Psoas muscle (tissue), 7 donors: ENCODE measurements at regions not wholly inside any gene's neighbourhood (a gene's known extent, or its start where the extent isn't known, plus 50 kb on each side); places are given as distances from the start of the nearest gene placed in this dataset.

Experiments
- ATAC-seq, 4 donors: fragments of 200-7000 bp; cut with Tn5 transposase; one replicate each; pipeline ENCODE4 v1.9.1; 2020; ENCODE audit warnings: moderate library complexity in 3 of 4, mild to moderate bottlenecking in 2 of 4
- DNase-seq, 2 donors: peaks; one replicate each; pipeline ENCODE4 v3.0.0-alpha.2; 2020
- H3K27ac ChIP-seq: fragments of 200-600 bp; one replicate; pipeline ENCODE4 v1.8.0; 2022
- H3K27me3 ChIP-seq, 3 donors: fragments of 200-600 bp in 1 of 3; one replicate each; pipeline versions ENCODE4 v1.6.1 to v1.8.0; 2013 to 2022; ENCODE audit warnings: low read length in 2 of 3, mild to moderate bottlenecking in 2 of 3, moderate library complexity in 1 of 3; ENCODE audit not compliant: insufficient read depth in 3 of 3
- H3K36me3 ChIP-seq, 2 donors: fragments of 200-600 bp in 1 of 2; one replicate each; pipeline versions ENCODE4 v1.6.1 to v1.8.0; 2013 to 2022; ENCODE audit warnings: low read depth in 1 of 2, mild to moderate bottlenecking in 1 of 2, moderate library complexity in 1 of 2; ENCODE audit not compliant: insufficient read depth in 1 of 2
- H3K4me1 ChIP-seq: fragments of 200-600 bp; one replicate; pipeline ENCODE4 v1.8.0; 2022
- H3K4me3 ChIP-seq: fragments of 200-600 bp; one replicate; pipeline ENCODE4 v1.8.0; 2022; ENCODE audit warnings: mild to moderate bottlenecking
- H3K9me3 ChIP-seq: fragments of 200-600 bp; one replicate; pipeline ENCODE4 v1.8.0; 2022
- CTCF ChIP-seq: fragments of 200-600 bp; IDR thresholded peaks from one replicate; pipeline ENCODE4 v1.8.0; 2022; ENCODE audit warnings: antibody characterized with exemption
- WGBS, 3 donors: extraction: QIAGEN DNeasy Blood & Tissue Kit; methylation state at CpG; one replicate each; pipeline versions ENCODE4 v1.1.6 to v1.1.7; 2013; 5-methylcytosine and 5-hydroxymethylcytosine counted together
- intact Hi-C, 2 donors: fragments of 100-400 bp; cut with DNase I; formaldehyde crosslinking; loops; one replicate each; pipeline versions ENCODE4 v1.11.0 to v1.14.2; 2022
- donor health status: healthy with polysubstance abuse.
- donor health status: DM: no; HTN: no; CAD: no; lungs with moderate emphysema.
- donor health status: Bipolar disorder and iron deficiency.
- donor health status: healthy.
- donor health status: DM: yes; HTN: yes; CAD: no.
- donor health status: DM: no; HTN: no; CAD: no.
- donor health status: DM: yes; HTN: yes; CAD: no.

DNA sequence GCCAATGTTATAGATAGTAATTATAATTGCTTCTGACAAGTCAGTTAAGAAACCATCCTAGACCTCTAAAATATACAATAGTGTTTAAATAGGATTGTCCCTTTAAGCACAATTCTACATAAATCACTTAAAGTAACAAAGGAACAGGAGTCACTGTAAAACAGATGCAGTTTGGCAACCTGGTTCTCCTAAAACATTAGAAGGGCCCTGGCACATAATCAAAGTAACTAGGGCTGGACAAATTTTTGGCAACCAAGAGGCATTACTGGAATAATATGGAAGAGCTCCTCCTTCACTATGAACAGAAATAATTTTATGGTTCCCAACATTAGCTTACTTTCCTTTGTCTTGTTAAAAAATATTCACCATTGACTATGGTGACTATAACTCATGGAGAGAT, 75.0 kb upstream of the CCDC160 start:
- DNase-seq, result no peak
- Histone ChIP-seq H3K4me1 (no peaks in the 10 kb centered on the region), H3K27me3 (peaks cover 0 to 5% (median 0%) of the 10 kb centered on the region in 3 donors), H3K4me3 (no peak overlapping the region), H3K27ac (no peak overlapping the region), H3K36me3 (no peaks in the 10 kb centered on the region), H3K9me3 (no peaks in the 10 kb centered on the region)
- intact Hi-C loops, result no loop called here
- no peak for ATAC-seq
- TF ChIP-seq CTCF, result no peak

DNA sequence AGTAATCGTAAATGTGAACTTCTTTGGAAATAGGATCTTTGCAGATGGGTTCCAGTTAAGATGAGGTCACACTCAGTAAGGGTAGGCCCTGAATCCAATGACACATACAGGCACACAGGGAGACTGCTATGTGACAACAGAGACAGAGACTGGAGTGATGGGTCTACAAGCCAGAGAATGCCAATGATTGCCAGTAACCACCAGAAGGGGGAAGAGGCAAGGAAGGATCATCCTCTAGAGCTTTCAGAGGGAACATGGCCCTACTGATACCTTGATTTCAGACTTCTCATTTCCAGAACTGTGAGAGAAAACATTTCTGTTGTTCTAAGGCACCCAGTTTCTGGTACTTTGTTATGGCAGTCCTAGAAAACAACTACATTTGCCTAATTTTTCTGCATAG, 73.1 kb upstream of the CCDC160 start:
- WGBS, 3 donors, result 67 to 90% (median 76%) methylated on average over 1 of the region's 1 CpG
- intact Hi-C loops, result no loop called here

DNA sequence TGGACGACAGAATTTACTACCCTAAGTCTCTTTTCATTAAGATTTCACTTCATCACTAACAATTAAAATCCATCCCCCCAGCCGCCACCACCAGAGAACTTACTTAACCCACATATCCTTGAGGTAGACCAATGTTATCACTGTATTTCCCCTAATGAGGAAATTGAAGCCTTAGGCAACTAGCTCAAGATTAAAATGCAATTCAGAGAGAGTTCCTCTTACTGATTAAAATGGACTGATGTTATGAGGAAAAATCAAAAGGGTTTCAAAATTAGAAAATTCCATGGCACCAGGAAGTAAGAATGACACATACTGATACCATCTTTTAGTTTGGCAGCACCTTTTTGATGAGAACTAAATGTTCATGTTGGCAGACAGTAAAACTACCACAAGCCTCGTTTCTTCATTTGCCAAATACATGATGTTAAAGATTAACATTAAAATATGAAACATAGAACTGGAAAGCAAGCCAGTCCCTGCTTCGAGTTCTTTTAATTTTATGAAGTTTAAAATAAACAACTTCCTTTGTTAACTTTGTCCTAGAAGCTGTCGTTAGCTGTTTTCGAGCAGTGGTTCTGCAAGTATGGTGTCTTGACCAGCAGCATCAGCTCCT, 69.3 kb upstream of the CCDC160 start:
- Histone ChIP-seq H3K4me3 (no peak overlapping the region), H3K27me3 (peaks cover 0 to 9% (median 0%) of the 10 kb centered on the region in 3 donors), H3K36me3 (no peaks in the 10 kb centered on the region), H3K9me3 (no peaks in the 10 kb centered on the region), H3K4me1 (no peaks in the 10 kb centered on the region), H3K27ac (no peak overlapping the region)
- no peak for ATAC-seq
- WGBS, 3 donors, result 70 to 89% (median 79%) methylated on average over 6 of the region's 6 CpGs
- DNase-seq, result no peak
- intact Hi-C loops, result no loop called here
- TF ChIP-seq CTCF, result no peak

More for the DNA sequence above, 73.1 kb upstream of the CCDC160 start:
- Histone ChIP-seq H3K27ac (no peak overlapping the region), H3K4me3 (no peak overlapping the region), H3K4me1 (no peaks in the 10 kb centered on the region), H3K9me3 (no peaks in the 10 kb centered on the region), H3K27me3 (peaks cover 0 to 5% (median 0%) of the 10 kb centered on the region in 3 donors), H3K36me3 (no peaks in the 10 kb centered on the region)
- no peak for ATAC-seq
- TF ChIP-seq CTCF, result no peak
- DNase-seq, result no peak

GRCh38 chrX:134171661-134172587, 65.1 kb upstream of the CCDC160 start:
- Histone ChIP-seq H3K27ac (no peak overlapping the region), H3K36me3 (no peaks in the 10 kb centered on the region), H3K27me3 (peaks cover 0 to 26% (median 0%) of the 10 kb centered on the region in 3 donors), H3K4me1 (no peaks in the 10 kb centered on the region), H3K4me3 (peak overlapping the region; percentile 69), H3K9me3 (no peaks in the 10 kb centered on the region)
- ATAC-seq (peak in 3 of 4 donors; percentile 22 to 76 (median 57)), DNase-seq (peak; percentile 15 to 64)
- WGBS, 3 donors, result 1 to 34% (median 2%) methylated on average over 27 to 74 of the region's 74 CpGs
- no peak for TF ChIP-seq CTCF
- intact Hi-C loops, result no loop called here
